ENCODE measurements at regions not wholly inside any gene's neighbourhood (a gene's known extent, or its start where the extent isn't known, plus 50 kb on each side); places are given as distances from the start of the nearest gene placed in this dataset.

- Mint-ChIP-seq H3K36me3 (ENCODE audit: low read depth) (peaks cover 4% of the 10 kb centered on the region), H3K4me3 (no peak overlapping the region), H3K4me1 (no peaks in the 10 kb centered on the region), H3K27ac (no peak overlapping the region), H3K9me3 (peaks cover 5% of the 10 kb centered on the region), H3K27me3 (ENCODE audit: low read depth, poor library complexity) (peaks cover 14% of the 10 kb centered on the region)
- no peak for TF ChIP-seq CTCF (IDR thresholded peaks at IDR 0.05)
- no peak for DNase-seq
Measured at GRCh38 chr15:96559631-96560030, 229.1 kb downstream of the NR2F2 start.

GRCh38 chr15:96560246-96560895 lies 229.9 kb downstream of the NR2F2 start:
- no peak for TF ChIP-seq CTCF (IDR thresholded peaks at IDR 0.05)
- Mint-ChIP-seq H3K27me3 (ENCODE audit: low read depth, poor library complexity) (peaks cover 11% of the 10 kb centered on the region), H3K4me1 (no peaks in the 10 kb centered on the region), H3K9me3 (peaks cover 5% of the 10 kb centered on the region), H3K27ac (no peak overlapping the region), H3K4me3 (no peak overlapping the region), H3K36me3 (ENCODE audit: low read depth) (peaks cover 5% of the 10 kb centered on the region)
- DNase-seq: no peak

DNA sequence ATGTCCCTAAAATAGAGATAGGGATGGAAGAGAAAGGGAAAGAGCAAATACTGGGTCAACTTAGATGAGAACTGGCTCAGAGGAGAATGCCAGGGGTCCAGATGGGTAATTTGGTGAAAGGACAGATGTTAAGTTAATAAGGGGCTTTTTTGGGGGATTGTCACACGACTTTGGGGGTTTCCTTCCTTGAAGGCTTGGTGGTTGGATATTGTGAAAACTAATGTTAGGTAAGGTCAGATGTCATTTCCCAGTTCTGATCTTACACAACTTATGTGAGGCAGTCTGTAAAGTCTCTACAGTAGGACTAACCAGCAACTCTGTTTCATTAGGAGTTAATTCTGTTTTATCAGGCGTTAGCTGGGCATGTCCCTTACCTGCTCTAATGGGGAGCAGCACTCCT lies 231.1 kb downstream of the NR2F2 start:
- Mint-ChIP-seq H3K4me1 (no peaks in the 10 kb centered on the region), H3K4me3 (no peak overlapping the region), H3K36me3 (ENCODE audit: low read depth) (peaks cover 5% of the 10 kb centered on the region), H3K27ac (no peak overlapping the region), H3K9me3 (peaks cover 5% of the 10 kb centered on the region), H3K27me3 (ENCODE audit: low read depth, poor library complexity) (peaks cover 9% of the 10 kb centered on the region)
- TF ChIP-seq CTCF (IDR thresholded peaks at IDR 0.05): no peak
- no peak for DNase-seq

DNA sequence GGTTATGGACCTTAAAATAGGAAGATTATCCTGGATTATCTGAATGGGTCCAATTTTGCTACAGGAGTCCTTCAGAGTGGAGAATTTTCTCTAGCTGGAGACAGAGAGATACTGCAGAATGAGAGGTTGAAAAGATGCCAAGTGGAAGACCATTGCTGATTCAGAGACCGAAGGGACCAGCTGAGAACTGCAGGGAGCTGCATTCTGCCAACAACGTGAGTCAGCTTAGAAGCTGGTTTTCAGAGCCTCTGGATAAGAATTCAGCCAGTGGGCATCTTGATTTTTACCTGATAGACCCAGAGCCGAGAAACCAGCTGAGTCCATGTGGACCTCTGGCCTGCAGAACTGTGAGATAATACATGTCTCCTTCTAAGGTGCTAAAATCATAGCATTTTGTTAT lies 234.0 kb downstream of the NR2F2 start:
- Mint-ChIP-seq H3K27ac (no peak overlapping the region), H3K9me3 (peaks cover 5% of the 10 kb centered on the region), H3K4me3 (no peak overlapping the region), H3K27me3 (ENCODE audit: low read depth, poor library complexity) (peaks cover 13% of the 10 kb centered on the region), H3K36me3 (ENCODE audit: low read depth) (peaks cover 5% of the 10 kb centered on the region), H3K4me1 (no peaks in the 10 kb centered on the region)
- no peak for TF ChIP-seq CTCF (IDR thresholded peaks at IDR 0.05)
- no peak for DNase-seq

- no peak for DNase-seq
- Mint-ChIP-seq H3K4me3 (no peak overlapping the region), H3K27me3 (ENCODE audit: low read depth, poor library complexity) (peaks cover 13% of the 10 kb centered on the region), H3K4me1 (no peaks in the 10 kb centered on the region), H3K36me3 (ENCODE audit: low read depth) (peaks cover 5% of the 10 kb centered on the region), H3K9me3 (peaks cover 5% of the 10 kb centered on the region), H3K27ac (no peak overlapping the region)
- TF ChIP-seq CTCF (IDR thresholded peaks at IDR 0.05): no peak
Measured at GRCh38 chr15:96565266-96565665, 234.8 kb downstream of the NR2F2 start.

- Mint-ChIP-seq H3K27ac (no peak overlapping the region), H3K4me1 (peaks cover 13% of the 10 kb centered on the region), H3K36me3 (ENCODE audit: low read depth) (no peaks in the 10 kb centered on the region), H3K4me3 (no peak overlapping the region), H3K9me3 (no peaks in the 10 kb centered on the region), H3K27me3 (ENCODE audit: low read depth, poor library complexity) (peaks cover 7% of the 10 kb centered on the region)
- DNase-seq: no peak
- no peak for TF ChIP-seq CTCF (IDR thresholded peaks at IDR 0.05)
Measured at GRCh38 chr15:96574782-96575181, 244.3 kb downstream of the NR2F2 start.
